ENCODE measurements at regions not wholly inside any gene's neighbourhood (a gene's known extent, or its start where the extent isn't known, plus 50 kb on each side); places are given as distances from the start of the nearest gene placed in this dataset.
"Not testable (repeated sequence)": the region's sequence is repeated elsewhere in the genome, so short reads cannot be mapped to it uniquely, and the experiment has no call there.

DNA sequence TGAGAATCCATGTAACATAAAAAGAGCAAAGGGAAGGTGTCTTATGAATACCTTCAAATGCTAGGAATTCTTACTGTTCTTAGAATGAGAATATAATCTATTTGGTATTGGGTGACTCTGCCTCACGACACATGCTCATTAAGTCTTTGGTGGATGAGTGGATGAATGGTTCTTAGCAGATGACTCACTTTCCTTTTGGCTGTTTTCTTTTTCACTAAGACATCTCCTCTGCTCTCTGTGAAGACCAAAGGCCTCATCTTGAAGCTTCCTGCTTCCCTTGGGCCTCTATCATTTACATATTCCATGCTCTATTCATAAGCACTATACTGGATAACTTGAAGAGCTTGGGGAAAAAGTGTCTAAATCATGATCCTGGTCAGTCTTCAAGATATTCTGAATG is 468.1 kb downstream of the SPATA31D1 start:
- DNase-seq = no peak

DNA sequence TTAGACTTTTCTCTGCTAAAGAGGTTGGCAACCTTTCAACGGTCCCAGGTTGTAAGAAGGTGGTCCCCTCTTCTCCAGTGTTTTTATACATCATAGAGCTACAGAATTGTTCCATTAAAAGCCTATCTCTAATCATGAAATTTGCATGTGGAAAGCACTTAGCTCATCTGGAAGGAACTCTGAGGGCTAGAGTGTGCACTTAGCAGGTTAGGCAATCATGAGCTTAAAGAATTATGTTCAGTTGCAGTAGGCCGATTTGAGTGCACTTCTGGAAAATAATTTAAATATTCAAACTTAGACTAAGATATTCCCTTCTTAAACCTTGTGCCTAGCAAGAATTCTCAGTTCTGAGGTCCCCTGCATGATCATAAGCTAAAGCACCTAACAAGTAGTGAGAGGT is 468.7 kb downstream of the SPATA31D1 start:
- no peak for DNase-seq

GRCh38 chr9:82457891-82458290 is 469.3 kb downstream of the SPATA31D1 start:
- no peak for DNase-seq

DNA sequence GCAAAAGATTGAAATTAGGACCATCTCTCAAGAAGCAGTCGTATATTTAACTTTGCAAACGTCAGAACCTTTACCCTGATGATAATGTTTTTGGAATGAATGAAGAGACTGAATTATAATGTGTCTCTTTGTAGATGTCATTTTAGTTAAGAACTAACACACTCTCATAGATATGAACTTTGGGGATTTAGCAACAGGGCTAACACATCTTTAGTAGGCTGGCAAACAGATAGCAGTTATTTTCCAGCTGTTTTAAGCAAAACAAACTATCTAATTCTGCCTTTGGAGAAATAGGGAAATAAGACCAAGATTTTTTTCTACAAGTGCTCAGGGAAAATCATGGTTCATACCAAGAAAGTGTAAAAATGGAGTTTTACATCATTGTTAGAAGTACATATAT is 469.7 kb downstream of the SPATA31D1 start:
- no peak for DNase-seq

DNA sequence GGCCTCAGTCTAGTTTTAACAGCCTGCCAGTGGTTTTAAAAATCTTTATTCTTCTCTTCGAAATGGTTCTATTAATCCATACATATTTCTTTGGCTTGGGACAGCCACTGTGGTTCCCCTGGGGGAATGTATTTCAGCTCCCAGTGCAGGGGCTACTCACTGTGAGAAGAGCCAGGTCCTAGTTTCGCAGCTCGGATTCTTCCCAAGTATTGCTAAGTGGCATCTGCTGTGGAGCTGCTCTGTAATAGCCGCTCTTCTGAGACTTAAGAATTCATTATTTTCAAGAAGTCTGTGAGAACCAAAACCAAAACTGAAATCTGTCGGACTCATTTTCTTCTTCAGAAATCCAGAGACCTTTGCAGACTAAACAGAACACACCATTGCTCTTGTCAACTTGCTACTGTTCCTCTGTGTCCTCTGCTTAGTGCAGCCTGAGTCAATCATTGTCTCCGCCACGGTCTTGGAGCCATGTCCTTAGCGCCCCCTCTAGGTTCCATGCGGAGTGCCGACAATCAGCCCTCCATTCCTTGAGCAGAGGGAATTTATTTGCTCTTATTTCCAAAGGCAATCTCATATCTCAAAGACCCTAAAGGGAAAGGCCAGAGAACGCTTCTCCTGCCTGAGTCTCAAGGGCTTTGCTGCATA is 478.2 kb downstream of the SPATA31D1 start:
- DNase-seq = no peak

GRCh38 chr9:82467436-82467835 is 478.9 kb downstream of the SPATA31D1 start:
- DNase-seq = no peak

DNA sequence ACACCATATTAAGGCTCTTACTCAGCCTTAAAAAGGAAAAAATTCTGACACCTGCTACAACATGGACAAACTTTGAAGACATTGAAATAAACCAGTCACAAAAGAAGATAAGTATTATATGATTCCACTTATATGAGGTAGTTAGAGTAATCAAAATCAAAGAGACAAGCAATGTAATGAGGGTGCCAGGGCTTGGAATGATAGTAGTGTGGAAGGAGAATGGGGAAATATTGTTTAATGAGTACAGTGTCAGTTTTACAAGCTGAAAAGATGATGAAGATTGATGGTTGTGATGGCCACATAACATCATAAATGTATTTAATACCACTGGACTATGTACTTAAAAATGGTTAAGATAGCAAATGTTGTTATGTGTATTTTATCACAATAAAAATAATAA is 485.7 kb downstream of the SPATA31D1 start:
- DNase-seq = no peak

GRCh38 chr9:82475584-82476301 is 487.2 kb downstream of the SPATA31D1 start:
- no peak for DNase-seq

GRCh38 chr9:82480921-82481320 is 492.3 kb downstream of the SPATA31D1 start:
- no peak for DNase-seq

DNA sequence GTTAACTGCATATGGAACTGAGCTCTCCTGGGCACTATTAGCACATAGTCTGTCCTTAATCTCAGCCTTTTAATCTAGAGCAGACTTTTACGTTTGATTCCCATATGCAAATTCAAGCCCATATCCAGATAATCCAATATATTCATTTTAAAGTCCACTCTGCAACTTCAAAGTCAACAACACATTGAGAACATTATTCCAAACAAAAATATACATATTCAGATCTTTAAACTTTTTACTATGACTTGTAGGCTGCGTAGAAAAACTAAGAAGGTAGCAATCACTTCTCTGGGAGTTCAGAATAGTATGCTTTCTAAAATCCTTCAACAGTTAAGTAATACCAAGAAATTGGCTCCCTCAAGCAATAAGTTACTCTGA is 499.4 kb downstream of the SPATA31D1 start:
- no peak for DNase-seq

DNA sequence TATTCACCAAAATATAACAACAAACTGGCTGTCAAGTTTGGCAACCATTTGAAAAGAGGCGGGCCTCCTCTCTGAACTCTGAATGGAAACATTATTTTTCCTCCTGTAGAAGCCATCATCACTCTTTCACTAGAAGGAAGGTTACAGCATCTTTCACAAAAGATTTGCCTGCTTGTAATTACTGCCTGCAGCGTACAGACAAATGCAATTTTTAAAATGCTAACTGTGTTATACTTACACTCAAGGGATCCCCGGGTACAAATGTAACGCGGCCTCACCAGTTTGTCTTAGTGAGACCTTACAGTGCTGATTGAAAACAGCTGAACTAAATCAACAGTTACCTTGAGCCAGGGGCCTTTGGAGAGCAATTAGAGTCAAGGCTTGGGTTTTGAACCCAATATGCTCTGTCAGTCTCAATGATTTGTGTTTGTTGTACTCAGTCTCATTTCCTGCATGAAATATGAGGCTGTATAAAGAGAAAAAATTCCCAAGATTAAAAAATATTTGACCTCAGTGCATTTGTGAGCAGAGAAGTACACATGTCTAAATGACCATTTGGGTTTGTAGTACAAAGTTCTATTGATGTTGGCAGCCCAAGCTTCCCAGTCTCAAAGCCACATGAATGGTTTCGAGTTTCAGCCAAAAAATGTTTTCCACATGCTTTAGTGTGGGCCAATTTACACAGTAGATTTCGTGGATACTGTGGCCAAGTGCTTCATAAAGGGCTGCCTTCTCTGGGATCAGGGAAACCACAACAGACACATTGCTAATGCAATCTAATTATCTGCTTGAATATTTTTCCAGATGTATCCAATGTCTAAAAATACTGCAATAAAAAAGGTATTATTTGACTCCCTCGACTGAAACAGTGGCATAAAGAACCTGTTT is 500.0 kb downstream of the SPATA31D1 start:
- DNase-seq = no peak

DNA sequence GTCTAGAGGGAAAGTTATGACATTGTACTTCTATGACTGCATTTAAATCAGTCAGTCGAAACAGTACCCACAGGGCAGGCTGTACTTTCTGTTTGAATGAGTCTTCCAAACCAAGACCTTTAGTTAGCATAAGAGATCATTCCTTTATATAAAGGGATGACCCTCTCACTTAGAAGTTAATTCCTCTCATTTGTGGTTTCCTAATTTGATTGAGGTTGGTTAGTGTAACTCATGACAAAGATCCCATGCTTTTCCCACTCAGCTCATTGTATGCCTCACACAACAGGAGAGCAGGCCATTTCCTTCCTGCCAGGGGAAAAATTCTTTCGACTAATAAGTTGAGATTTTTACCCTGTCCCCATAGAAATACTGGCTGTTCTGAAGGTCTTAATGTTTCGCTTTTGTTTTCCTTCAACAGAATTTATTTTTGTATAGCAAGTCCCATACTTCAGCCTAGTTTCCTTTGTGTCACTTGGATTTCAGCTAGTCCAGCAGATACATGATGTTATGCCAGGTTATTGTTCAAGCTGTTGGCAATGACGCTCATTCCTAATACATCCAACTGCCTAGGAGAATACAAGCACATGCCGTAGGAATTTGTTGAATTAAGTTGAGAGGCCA is 500.7 kb downstream of the SPATA31D1 start:
- DNase-seq = no peak

- no peak for DNase-seq
Observed at GRCh38 chr9:82490019-82490499, 501.5 kb downstream of the SPATA31D1 start.

- DNase-seq = not testable (repeated sequence)
Observed at GRCh38 chr9:82490821-82491220, 502.2 kb downstream of the SPATA31D1 start.

DNA sequence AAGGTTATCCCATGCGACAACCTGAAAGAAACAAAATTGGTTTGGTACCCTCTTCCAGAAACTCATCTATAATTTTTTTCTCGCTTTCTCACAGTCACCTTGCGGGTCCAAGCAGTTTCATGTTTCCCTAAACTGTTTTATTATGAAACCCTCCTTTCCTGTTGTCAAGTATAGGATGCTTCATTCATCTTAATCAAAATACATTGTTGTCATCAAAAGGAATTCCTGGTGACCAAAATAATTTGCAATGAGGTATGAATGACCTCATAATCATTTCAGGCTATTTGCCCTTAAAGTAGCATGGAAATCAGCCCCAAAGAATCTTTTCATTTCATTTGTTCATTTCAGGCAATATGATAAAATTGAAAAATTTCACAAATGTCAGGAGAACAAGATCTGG is 503.0 kb downstream of the SPATA31D1 start:
- DNase-seq = no peak

GRCh38 chr9:82492274-82492673 is 503.7 kb downstream of the SPATA31D1 start:
- DNase-seq = no peak

DNA sequence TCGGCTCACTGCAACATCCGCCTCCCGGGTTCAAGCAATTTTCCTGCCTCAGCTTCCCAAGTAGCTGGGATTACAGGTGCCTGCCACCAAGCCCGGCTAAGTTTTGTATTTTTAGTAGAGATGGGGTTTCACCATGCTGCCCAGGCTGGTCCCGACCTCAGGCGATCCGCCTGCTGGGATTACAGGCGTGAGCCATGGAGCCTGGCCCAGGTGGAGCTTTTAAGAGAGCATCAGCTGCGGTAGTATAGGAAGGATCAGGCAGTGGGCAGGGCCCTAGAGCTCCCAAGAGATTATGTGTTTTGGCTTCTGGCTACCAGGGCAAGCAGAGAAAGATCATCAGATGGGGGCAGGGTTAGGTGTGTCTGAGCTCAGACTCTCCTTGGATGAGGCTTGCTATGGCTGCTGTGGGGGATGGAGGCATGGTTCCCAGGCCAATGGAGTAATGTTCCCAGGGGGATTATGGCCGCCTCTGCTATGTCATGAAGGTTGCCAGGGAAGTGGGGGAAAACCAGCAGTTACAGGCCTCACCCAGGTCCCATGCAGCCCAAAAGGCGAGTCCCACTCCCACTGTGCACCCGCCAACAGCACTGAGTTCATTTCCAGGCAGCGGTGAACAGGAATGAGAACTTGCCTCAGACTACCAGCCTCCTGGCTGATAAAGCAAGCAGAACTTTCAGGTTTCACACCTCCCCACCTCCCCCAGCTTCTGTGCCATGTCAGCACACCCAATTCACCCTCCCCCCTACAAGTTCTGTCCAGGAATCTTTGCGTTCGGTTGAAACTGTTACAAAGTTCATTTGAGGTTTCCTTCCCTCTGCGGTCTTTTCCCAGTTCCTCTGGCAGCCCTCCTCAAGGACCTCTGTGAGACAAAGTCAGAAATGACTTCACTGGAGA is 507.6 kb downstream of the SPATA31D1 start:
- peak in 2 of 4 experiments; percentile 4 to 10 for DNase-seq

DNA sequence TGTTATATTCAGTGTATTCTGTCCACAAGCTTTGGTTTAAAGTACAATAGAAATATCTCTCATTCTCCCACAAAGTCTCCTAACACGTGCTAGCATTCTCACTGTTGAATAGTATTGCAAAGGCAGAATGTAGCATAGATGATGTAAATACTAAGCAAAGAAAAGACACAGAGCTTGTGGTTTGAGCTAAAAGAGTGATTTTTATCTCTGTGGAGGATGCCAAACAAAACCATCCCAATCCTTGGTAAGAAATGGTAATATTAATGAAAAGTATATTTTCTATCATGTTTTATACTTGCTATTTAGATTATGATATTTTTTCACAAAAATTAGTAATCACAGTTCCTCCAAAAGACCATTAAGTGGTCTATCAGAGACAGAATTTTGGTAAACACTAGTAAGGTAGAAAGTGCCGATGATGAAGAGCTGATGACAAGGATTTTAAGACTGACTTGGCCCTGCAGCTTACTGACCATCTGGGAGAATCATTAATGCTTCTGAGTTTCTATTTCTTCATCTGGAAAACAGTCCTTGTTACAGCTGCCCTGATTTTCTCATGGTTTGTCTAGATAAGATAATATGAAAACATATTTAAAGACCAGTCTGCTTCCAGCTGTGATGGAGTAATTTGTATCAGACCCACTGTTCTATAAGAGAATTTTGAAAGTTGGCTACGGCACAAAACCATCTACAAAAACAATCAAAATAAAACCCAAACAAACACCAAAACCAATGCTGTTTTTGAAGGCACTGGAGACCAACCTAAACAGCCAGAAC is 510.2 kb downstream of the SPATA31D1 start:
- no peak for DNase-seq

- no peak for DNase-seq
Observed at GRCh38 chr9:82499337-82499736, 510.8 kb downstream of the SPATA31D1 start.

DNA sequence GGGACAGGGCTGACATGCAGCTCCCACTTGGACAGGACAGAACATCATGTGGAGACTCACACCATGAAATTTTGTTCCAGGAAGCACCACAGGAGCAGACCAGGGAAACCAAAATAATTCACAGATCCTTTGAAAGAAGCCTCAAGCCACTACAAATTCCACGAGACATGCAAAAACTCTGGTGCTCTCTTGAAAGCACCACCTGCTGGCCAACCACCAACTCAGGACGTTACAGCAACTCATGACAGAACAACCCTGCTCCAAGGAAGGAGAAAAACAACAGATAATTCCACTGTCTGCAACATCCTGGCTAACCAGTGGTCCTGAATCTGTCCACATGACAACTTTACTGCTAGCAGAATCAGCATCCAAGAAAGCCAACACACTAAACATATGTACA is 516.0 kb downstream of the SPATA31D1 start:
- DNase-seq = no peak

- no peak for DNase-seq
Observed at GRCh38 chr9:82511626-82512025, 523.1 kb downstream of the SPATA31D1 start.
